ENCODE measurements at regions not wholly inside any gene's neighbourhood (a gene's known extent, or its start where the extent isn't known, plus 50 kb on each side); places are given as distances from the start of the nearest gene placed in this dataset.

DNA sequence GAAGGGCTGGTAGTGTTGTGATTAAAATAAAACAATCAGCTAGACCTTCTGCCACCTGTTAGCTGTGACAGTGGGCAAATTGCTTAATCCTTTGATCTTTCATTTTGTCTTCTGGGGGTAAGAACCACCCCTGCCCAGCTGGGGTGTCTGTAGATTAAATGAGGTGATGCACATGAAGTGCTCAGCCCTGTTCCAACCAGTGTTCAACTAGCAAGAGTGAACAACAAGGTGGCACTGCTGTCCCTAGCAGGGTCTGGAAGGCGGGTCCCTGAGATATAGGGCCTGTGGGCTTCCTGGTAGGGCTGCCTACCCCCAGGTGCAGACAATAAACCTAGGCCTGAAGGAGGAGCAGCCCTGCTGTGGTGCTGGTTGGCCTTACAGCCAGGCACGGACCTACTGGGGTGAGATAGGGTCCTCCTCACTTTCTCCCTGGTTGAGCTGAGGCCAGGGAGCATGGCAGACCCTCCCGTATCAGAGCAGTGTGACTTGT lies 60.6 kb downstream of the ARL6IP4 start:
- no peak for DNase-seq (ENCODE audit: low read depth, low spot score)

DNA sequence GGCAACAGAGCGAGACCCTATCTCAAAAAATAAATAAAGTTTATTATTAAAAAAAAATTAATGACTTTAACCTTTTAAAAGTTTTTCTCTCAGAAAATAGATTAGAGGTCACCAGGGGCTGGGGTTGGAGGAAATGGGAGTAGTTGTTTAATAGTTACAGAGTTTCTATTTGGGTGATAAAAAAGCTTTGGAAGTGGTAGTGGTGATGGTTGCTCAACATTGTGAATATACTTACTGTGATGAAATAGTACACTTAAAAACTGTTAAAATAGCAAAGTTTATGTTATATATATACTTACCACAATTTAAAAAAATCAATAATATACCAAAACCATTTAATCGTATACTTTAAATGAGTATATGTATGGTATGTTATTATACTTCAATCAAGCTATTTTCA lies 59.6 kb downstream of the ARL6IP4 start:
- DNase-seq (ENCODE audit: low read depth, low spot score): no peak

DNA sequence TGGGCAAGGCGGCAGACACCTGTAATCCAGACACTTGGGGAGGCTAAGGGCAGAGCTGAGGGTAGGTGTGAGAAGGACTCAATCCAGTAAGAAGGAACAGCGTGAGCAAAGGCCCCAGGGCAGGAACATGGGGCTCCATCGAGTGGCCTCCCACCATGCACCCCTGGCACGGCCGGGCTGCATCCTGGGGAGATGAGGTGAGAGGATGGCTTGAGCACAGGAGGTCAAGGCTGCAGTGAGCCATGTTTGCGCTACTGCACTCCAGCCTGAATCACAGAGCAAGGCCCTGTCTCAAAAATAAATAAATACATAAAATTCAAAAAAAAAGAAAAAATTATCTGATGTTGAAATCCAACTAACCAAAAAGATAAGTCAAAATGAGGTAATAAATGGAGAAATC lies 58.5 kb downstream of the ARL6IP4 start:
- DNase-seq (ENCODE audit: low read depth, low spot score): no peak

DNA sequence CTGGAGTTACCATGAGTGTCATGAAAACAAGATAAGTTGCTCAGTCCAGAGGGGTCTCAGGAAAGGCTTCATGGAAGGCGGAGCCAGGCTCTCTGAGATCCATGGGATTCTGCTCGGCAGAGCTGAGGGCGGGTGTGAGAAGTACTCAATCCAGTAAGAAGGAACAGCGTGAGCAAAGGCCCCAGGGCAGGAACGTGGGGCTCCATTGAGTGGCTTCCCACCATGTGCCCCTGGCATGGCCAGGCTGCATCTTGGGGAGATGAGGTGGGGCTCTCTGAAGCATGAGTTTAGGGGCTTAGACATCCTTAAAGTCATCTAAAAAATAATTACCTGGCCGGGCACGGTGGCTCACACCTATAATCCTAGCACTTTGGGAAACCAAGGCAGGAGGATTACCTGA lies 58.0 kb downstream of the ARL6IP4 start:
- no peak for DNase-seq (ENCODE audit: low read depth, low spot score)

DNA sequence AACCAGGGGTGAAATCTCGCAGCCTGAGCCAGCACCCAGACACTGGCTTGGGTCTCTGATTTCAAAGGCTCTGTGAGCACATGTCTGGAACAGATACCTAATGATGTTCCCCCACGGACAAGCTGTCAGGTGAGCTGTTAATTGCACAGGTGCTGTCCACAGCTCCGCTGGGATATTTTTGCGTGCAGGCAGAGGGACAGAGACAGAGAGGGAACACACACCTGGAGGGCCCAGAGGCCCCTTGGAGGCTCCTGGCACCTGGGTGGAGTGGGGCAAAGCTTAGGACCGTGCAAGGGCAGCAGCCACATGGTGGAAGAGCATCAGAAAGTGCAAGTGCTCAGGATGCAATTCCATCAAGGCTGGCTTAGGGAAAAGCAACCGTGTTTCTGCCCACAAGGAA lies 57.3 kb downstream of the ARL6IP4 start:
- DNase-seq (ENCODE audit: low read depth, low spot score): no peak

DNA sequence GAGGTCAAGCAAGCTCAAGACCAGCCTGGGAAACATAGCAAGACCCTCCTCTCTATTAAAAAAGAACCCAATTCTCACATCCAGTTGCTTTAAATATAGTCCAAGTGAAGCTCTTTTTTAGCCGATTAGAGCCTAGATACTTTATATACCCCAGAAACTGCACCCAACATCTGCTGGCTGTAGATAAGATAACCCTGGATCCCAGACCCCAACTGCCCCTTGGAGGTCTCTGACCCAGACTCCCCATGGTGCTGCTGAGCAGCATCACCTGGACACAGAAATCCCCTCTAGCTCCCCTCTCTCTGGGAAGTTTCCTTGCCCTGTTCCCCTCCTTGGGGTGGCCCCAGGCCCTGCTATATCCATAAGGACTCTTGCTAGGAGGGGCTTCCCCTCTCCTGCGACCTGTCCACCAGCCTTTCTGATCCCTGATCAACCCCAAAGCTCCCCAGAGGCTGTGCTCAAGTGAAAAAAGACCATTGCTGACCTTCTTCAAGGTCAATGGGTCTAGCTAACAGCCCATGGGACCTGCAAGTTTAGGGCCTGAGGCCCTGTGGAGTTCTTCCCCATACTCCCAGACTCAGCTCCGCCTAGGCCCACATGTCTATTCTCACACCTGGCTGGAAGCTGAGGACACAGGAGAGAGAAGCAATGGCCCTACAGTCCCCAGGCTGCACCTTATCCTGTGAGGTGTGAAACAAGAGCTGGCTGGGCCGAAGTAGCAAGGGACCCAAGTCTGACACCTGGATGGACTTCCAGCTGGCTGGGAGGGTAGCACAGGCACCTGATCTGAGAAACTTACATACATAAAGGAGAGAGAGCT lies 56.2 kb downstream of the ARL6IP4 start:
- DNase-seq (ENCODE audit: low read depth, low spot score): no peak

DNA sequence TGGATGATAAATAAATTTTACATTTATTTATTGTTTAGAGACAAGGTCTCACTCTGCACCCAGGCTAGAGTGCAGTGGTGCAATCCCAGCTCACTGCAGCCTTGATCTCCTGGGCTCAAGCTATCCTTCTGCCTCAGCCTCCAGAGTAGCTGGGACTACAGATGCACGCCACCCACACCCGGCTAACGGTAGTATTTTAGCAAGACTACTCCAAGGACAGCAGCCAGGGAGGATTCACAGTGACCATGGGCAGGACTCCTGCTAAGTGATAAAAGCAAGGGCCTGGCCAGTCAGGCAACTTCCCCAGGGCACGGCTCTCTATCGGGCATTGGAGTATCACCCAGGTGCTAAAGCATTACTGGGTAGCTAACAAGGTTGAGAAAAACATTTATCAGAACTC lies 55.4 kb downstream of the ARL6IP4 start:
- DNase-seq (ENCODE audit: low read depth, low spot score): no peak

DNA sequence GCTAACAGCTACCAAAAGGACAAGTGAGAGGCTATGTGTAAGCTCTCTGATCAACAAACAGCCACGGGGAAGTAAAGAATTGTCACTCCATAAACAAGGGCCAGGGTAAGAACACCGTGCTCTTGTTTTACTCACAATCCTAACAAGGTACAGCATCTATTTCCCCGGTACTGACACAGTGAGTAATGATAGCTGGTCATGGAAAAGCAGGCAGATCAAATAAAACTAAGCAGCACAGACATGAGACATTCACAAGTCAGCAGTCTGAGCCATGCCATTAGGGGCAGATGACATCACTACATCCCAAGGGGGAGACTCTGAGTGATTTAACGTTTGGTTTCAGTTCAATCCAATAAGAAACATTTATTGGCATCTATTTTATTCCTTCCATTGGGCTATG lies 54.4 kb downstream of the ARL6IP4 start:
- no peak for DNase-seq (ENCODE audit: low read depth, low spot score)

DNA sequence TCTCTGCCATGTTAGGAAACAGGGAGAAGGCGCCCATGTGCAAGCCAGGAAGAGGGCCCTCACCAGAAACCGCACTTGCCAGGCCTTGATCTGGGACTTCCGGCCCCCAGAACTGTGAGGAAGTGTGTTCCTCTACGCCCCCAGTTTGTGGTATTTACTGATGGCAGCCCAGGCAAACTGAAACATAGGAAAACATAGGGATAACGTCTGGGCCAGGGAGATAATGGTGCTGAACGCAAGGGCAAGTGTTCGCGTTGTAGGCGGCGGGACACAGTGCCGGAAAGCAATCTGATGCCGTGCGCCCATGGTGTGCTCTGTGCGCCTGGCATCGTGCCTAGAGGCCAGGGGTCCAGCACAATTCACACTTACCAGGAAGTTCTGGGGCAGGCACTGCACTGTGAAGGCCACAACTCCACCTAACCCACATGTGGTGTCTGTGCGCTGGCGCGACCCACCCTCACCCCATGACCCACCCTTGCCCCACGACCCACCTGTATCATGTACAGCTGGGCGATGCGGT lies 53.6 kb downstream of the ARL6IP4 start:
- no peak for DNase-seq (ENCODE audit: low read depth, low spot score)

DNA sequence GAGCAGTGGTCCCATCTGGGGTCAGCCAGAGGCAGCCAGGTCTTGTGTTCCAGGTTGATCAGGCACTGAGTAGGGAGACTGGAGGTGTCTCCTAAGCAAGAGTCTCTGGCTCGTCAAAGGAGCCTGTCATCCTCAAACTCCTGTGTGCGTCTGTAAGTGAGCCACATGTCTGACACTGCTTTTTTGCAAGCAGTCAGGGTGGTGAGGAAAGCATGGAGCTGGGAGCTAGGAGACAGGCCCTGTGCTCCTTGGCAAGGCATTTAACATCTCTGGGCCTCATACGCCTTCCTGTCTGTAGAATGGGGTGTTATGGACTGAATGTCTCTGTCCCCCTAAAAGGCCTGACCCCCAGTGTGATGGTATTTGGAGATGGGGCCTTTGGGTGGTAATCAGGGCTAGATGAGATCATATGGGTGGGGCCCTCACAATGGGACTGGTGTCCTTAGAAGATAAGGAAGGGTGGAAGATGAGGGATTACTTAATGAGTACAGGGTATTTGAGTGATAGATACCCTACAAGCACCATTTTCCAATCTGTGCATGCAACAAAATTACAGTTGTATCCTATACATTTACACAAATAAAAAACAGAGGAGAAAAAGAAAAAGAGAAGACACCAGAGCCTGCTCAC lies 53.0 kb downstream of the ARL6IP4 start:
- no peak for DNase-seq (ENCODE audit: low read depth, low spot score)

DNA sequence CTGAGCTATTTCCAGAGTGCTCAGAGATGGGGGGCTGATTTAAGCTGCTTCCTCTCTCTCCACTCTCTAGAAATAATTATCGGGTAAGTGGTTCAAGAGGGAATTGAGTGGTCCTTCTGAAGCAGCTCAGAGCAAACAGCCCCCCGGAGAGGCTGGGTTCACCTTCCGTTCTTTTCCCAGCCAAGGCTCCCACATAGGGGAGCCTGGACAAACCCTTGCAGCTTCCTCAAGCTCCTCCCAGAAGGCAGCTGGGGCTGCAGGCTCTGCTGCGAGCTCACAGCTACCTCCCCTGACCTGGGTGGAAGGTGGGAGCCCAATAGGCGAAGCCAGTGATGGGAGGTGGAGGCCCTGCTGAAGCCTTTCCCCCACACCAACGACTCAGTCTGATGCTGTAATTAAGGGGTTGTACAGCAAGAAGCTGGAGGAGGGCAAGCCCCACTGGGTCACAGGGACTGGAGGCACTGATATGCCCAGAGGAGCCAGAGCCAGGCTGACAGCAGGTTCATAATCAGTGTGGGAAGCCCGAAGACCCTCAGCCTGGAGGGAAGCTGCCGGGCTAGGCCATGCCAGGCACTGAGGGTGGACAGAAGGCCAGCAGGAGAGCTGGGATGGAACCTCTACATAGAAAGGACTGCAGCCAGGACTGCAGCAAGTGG lies 52.4 kb downstream of the ARL6IP4 start:
- DNase-seq (ENCODE audit: low read depth, low spot score): no peak

Measured in brain pericyte (primary cell).